K562 (cell line): ENCODE measurements at regions not wholly inside any gene's neighbourhood (a gene's known extent, or its start where the extent isn't known, plus 50 kb on each side); places are given as distances from the start of the nearest gene placed in this dataset.

Experiments used
- JUND ChIP-seq, 2 experiments: IDR thresholded peaks; 2 replicates in 1 of 2; 3 replicates in 1 of 2; pipeline ENCODE4 v1.6.1; 2011; ENCODE audit warnings: borderline replicate concordance in 2 of 2, low read depth in 2 of 2, low read length in 2 of 2, improper control_type of control experiment in 1 of 2, missing biosample characterization in 1 of 2, missing genetic modification characterization in 1 of 2, missing genetic modification reagents in 1 of 2
- KAT7 ChIP-seq: sonication (generic); formaldehyde crosslinking; IDR thresholded peaks from 2 replicates; pipeline ENCODE4 v1.8.0; 2022; ENCODE audit warnings: missing genetic modification reagents, mild to moderate bottlenecking, borderline replicate concordance
- KLF10 ChIP-seq: fragments of 250-450 bp; sonication (Bioruptor Pico); IDR thresholded peaks from 2 replicates; pipeline ENCODE4 v1.6.1; 2021; ENCODE audit warnings: matching md5 sums
- MAFF ChIP-seq: IDR thresholded peaks from 2 replicates; pipeline ENCODE4 v1.6.1; 2012; ENCODE audit warnings: low read length, improper control_type of control experiment
- POLR2B ChIP-seq: fragments of 450-650 bp; IDR thresholded peaks from 2 replicates; pipeline ENCODE4 v1.6.1; 2018; ENCODE audit warnings: low read depth; ENCODE audit not compliant: partially characterized antibody
- TGIF2 ChIP-seq: sonication (generic); formaldehyde crosslinking; IDR thresholded peaks from 2 replicates; pipeline ENCODE4 v1.8.1; 2022; ENCODE audit warnings: mild to moderate bottlenecking, missing genetic modification reagents, moderate library complexity
- XRCC3 ChIP-seq: fragments of 450-650 bp; IDR thresholded peaks from 2 replicates; pipeline ENCODE4 v1.6.1; 2017; ENCODE audit warnings: mild to moderate bottlenecking, moderate library complexity
- ZNF224 ChIP-seq: sonication (generic); formaldehyde crosslinking; IDR thresholded peaks from 2 replicates; pipeline ENCODE4 v1.8.0; 2022; ENCODE audit warnings: mild to moderate bottlenecking, missing genetic modification reagents
- TF ChIP-seq, protein P1 (sequence below), 2 experiments: fragments of 450-650 bp in 1 of 2; sonication (generic) in 1 of 2; formaldehyde crosslinking in 1 of 2; IDR thresholded peaks; 2 replicates each; pipeline versions ENCODE4 v1.7.1 to v1.9.0; 2016 to 2022; ENCODE audit warnings: inconsistent platforms in 1 of 2, mild to moderate bottlenecking in 1 of 2, missing genetic modification reagents in 1 of 2
- TF ChIP-seq, protein P2 (sequence below), 2 experiments: fragments of 450-650 bp in 1 of 2; IDR thresholded peaks; 2 replicates each; pipeline ENCODE4 v1.6.1; 2011 to 2017; ENCODE audit warnings: low read depth in 2 of 2, antibody characterized with exemption in 1 of 2, borderline replicate concordance in 1 of 2, low read length in 1 of 2, mild to moderate bottlenecking in 1 of 2, mixed read lengths in 1 of 2; ENCODE audit not compliant: control insufficient read depth in 1 of 2
- TF ChIP-seq, protein P3 (sequence below): fragments of 250-450 bp; sonication (Bioruptor Pico); IDR thresholded peaks from 2 replicates; pipeline ENCODE4 v1.8.0; 2021; ENCODE audit warnings: mild to moderate bottlenecking, moderate library complexity
- TF ChIP-seq, protein P4 (sequence below): sonication (generic); formaldehyde crosslinking; IDR thresholded peaks from 2 replicates; pipeline ENCODE4 v1.8.1; 2023; ENCODE audit warnings: mild to moderate bottlenecking, missing genetic modification reagents

DNA sequence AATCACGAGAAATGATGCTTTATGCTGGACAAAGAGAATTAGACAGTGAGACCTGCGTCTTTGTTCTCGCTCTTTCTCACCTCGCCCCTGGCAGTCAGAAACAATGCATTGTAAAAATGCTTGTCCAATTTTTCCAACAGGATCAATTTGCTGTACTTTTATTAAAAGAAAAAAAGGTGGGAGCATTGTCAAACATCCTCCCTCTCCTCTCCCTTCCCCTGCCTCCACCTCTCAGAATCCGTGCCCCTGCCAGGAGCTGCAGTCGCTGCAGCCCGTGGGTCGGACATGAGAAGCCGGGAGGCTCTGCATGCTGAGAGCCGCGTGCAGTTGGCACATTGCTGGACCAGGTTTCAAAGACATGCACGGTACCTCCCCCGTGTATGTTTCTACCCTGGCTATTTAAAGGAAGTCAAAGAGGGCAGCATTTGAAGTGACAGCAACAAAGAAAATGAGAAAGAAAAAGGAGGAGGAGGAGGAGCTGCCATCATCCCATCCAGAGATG is 161.0 kb upstream of the KAZN start (continued):
- TF ChIP-seq, protein P1, sequence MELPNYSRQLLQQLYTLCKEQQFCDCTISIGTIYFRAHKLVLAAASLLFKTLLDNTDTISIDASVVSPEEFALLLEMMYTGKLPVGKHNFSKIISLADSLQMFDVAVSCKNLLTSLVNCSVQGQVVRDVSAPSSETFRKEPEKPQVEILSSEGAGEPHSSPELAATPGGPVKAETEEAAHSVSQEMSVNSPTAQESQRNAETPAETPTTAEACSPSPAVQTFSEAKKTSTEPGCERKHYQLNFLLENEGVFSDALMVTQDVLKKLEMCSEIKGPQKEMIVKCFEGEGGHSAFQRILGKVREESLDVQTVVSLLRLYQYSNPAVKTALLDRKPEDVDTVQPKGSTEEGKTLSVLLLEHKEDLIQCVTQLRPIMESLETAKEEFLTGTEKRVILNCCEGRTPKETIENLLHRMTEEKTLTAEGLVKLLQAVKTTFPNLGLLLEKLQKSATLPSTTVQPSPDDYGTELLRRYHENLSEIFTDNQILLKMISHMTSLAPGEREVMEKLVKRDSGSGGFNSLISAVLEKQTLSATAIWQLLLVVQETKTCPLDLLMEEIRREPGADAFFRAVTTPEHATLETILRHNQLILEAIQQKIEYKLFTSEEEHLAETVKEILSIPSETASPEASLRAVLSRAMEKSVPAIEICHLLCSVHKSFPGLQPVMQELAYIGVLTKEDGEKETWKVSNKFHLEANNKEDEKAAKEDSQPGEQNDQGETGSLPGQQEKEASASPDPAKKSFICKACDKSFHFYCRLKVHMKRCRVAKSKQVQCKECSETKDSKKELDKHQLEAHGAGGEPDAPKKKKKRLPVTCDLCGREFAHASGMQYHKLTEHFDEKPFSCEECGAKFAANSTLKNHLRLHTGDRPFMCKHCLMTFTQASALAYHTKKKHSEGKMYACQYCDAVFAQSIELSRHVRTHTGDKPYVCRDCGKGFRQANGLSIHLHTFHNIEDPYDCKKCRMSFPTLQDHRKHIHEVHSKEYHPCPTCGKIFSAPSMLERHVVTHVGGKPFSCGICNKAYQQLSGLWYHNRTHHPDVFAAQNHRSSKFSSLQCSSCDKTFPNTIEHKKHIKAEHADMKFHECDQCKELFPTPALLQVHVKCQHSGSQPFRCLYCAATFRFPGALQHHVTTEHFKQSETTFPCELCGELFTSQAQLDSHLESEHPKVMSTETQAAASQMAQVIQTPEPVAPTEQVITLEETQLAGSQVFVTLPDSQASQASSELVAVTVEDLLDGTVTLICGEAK (IDR thresholded peaks at IDR 0.05) = 0 out of 2 replicates have a peak, but pooled peaks have one; percentile 17
- TF ChIP-seq, protein P1 (CRISPR knock-in tag; IDR thresholded peaks at IDR 0.05) = no peak
- TF ChIP-seq XRCC3 (no peak), ZNF224 (CRISPR knock-in tag) (no peak), KAT7 (CRISPR knock-in tag) (peak; percentile 81; the same call in 1 of the 2 replicates), POLR2B (no peak), TGIF2 (CRISPR knock-in tag) (0 out of 2 replicates have a peak, but pooled peaks have one; percentile 26), KLF10 (CRISPR knock-in tag) (no peak), JUND (IDR thresholded peaks at IDR 0.05; ENCODE audit: borderline replicate concordance, low read depth, low read length) (no peak), JUND (tag; IDR thresholded peaks at IDR 0.05; ENCODE audit: borderline replicate concordance, low read depth, low read length) (no peak), MAFF (no peak)
- TF ChIP-seq, protein P2, sequence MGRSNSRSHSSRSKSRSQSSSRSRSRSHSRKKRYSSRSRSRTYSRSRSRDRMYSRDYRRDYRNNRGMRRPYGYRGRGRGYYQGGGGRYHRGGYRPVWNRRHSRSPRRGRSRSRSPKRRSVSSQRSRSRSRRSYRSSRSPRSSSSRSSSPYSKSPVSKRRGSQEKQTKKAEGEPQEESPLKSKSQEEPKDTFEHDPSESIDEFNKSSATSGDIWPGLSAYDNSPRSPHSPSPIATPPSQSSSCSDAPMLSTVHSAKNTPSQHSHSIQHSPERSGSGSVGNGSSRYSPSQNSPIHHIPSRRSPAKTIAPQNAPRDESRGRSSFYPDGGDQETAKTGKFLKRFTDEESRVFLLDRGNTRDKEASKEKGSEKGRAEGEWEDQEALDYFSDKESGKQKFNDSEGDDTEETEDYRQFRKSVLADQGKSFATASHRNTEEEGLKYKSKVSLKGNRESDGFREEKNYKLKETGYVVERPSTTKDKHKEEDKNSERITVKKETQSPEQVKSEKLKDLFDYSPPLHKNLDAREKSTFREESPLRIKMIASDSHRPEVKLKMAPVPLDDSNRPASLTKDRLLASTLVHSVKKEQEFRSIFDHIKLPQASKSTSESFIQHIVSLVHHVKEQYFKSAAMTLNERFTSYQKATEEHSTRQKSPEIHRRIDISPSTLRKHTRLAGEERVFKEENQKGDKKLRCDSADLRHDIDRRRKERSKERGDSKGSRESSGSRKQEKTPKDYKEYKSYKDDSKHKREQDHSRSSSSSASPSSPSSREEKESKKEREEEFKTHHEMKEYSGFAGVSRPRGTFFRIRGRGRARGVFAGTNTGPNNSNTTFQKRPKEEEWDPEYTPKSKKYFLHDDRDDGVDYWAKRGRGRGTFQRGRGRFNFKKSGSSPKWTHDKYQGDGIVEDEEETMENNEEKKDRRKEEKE (IDR thresholded peaks at IDR 0.05; ENCODE audit: borderline replicate concordance in 1 of 2, control insufficient read depth in 1 of 2, low read depth in 2 of 2, low read length in 1 of 2) = no peak
- TF ChIP-seq, protein P3, sequence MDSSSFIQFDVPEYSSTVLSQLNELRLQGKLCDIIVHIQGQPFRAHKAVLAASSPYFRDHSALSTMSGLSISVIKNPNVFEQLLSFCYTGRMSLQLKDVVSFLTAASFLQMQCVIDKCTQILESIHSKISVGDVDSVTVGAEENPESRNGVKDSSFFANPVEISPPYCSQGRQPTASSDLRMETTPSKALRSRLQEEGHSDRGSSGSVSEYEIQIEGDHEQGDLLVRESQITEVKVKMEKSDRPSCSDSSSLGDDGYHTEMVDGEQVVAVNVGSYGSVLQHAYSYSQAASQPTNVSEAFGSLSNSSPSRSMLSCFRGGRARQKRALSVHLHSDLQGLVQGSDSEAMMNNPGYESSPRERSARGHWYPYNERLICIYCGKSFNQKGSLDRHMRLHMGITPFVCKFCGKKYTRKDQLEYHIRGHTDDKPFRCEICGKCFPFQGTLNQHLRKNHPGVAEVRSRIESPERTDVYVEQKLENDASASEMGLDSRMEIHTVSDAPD (CRISPR knock-in tag) = no peak
- TF ChIP-seq, protein P4, sequence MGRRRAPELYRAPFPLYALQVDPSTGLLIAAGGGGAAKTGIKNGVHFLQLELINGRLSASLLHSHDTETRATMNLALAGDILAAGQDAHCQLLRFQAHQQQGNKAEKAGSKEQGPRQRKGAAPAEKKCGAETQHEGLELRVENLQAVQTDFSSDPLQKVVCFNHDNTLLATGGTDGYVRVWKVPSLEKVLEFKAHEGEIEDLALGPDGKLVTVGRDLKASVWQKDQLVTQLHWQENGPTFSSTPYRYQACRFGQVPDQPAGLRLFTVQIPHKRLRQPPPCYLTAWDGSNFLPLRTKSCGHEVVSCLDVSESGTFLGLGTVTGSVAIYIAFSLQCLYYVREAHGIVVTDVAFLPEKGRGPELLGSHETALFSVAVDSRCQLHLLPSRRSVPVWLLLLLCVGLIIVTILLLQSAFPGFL (CRISPR knock-in tag) = no peak
